Heart right ventricle (tissue), 16 donors: ENCODE measurements at regions not wholly inside any gene's neighbourhood (a gene's known extent, or its start where the extent isn't known, plus 50 kb on each side); places are given as distances from the start of the nearest gene placed in this dataset.

ENCODE experiments used
- ATAC-seq, 8 donors: fragments of 200-7000 bp; cut with Tn5 transposase; one replicate each; pipeline ENCODE4 v1.9.1; 2020; ENCODE audit warnings: mild to moderate bottlenecking in 8 of 8, moderate library complexity in 8 of 8, moderate number of reproducible peaks in 1 of 8
- DNase-seq, 2 donors: peaks; one replicate each; pipeline ENCODE4 v3.0.0-alpha.2; 2020
- H3K27ac ChIP-seq, 10 donors: fragments of 200-600 bp; sonication (generic) in 2 of 10; one replicate each; pipeline versions ENCODE4 v1.5.0 to v1.8.0; 2020 to 2022; ENCODE audit warnings: mild to moderate bottlenecking in 3 of 10
- H3K27me3 ChIP-seq, 7 donors: fragments of 200-600 bp; one replicate each; pipeline ENCODE4 v1.8.0; 2021 to 2022; ENCODE audit warnings: mild to moderate bottlenecking in 2 of 7
- H3K36me3 ChIP-seq, 9 donors: fragments of 200-600 bp; sonication (generic) in 1 of 9; one replicate each; pipeline versions ENCODE4 v1.5.0 to v1.8.0; 2020 to 2022; ENCODE audit warnings: mild to moderate bottlenecking in 2 of 9
- H3K4me1 ChIP-seq, 9 donors: fragments of 200-600 bp; sonication (generic) in 1 of 9; one replicate each; pipeline versions ENCODE4 v1.5.0 to v1.8.0; 2020 to 2022; ENCODE audit warnings: mild to moderate bottlenecking in 4 of 9
- H3K4me3 ChIP-seq, 10 donors: fragments of 200-600 bp; sonication (generic) in 2 of 10; one replicate each; pipeline versions ENCODE4 v1.5.0 to v1.8.0; 2020 to 2022; ENCODE audit warnings: mild to moderate bottlenecking in 7 of 10, moderate library complexity in 2 of 10
- H3K9me3 ChIP-seq, 11 donors: fragments of 200-600 bp in 10 of 11; sonication (generic) in 2 of 11; one replicate each; pipeline versions ENCODE4 v1.5.0 to v1.8.0; 2013 to 2022; ENCODE audit warnings: mild to moderate bottlenecking in 2 of 11, control low read depth in 1 of 11, moderate library complexity in 1 of 11
- CTCF ChIP-seq, 9 donors: fragments of 200-600 bp; sonication (generic) in 2 of 9; IDR thresholded peaks; one replicate each; pipeline versions ENCODE4 v1.5.0 to v1.8.0; 2021 to 2022; ENCODE audit warnings: antibody characterized with exemption in 9 of 9, mild to moderate bottlenecking in 5 of 9, moderate library complexity in 1 of 9
- WGBS, 2 donors: extraction: QIAGEN DNeasy Blood & Tissue Kit; methylation state at CpG; one replicate each; pipeline ENCODE4 v1.1.7; 2013; ENCODE audit warnings: inconsistent platforms in 1 of 2; 5-methylcytosine and 5-hydroxymethylcytosine counted together
- intact Hi-C, 10 donors: fragments of 100-400 bp; cut with DNase I; formaldehyde crosslinking; loops; one replicate each; pipeline versions ENCODE4 v1.11.1 to v1.14.2; 2022
- donor health status: Arrhythmogenic right ventricular cardiomyopathy.
- donor health status: ischemic (EF 13 %, LVEDD 7.1; RV severe dilation, severe dysfunction).
- donor health status: healthy with polysubstance abuse.
- donor health status: DM: no; HTN: yes; CAD: no.
- donor health status: DM: no; HTN: no; CAD: no.
- donor health status: ischemic (EF 25% LVEDD 6.9; RV normal size, moderate dysfunction).
- donor health status: ischemic (EF 25% LVEDD 5.7; RV mildly dilated, moderate dysfunction).
- donor health status: healthy.
- donor health status: DM: yes; HTN: yes; CAD: no.
- donor health status: Ischemic cardiomyopathy.
- donor health status: ischemic (EF 35%, LVEDD 5.7; RV mildly dilated, moderate dysfunction).
- donor health status: nonischemic (EF 11% LVEDD 7.7; RV severe dilation, severe dysfunction).
- donor health status: DM: yes; HTN: yes; CAD: no.
- donor health status: PGD.
- donor health status: ischemic (EF 29% LVEDD 5.4; RV normal size, mild dysfunction).
- donor health status: nonischemic (EF 23%, LVEDD 6.1; RV moderate dilation, normal function).

- Histone ChIP-seq H3K4me3 (no peak overlapping the region), H3K27ac (no peak overlapping the region), H3K9me3 (peaks cover 0 to 5% (median 0%) of the 10 kb centered on the region in 11 donors), H3K27me3 (peaks cover 0 to 13% (median 0%) of the 10 kb centered on the region in 7 donors), H3K4me1 (no peaks in the 10 kb centered on the region), H3K36me3 (no peaks in the 10 kb centered on the region)
- no peak for TF ChIP-seq CTCF (IDR thresholded peaks at IDR 0.05)
- WGBS, 2 donors, result 67% methylated on average over 6 of the region's 6 CpGs
- no peak for DNase-seq
- ATAC-seq, result no peak
- intact Hi-C loops, result no loop called here
Measured at GRCh38 chr22:49226096-49226495, 601.6 kb downstream of the BRD1 start.

- Histone ChIP-seq H3K36me3 (no peaks in the 10 kb centered on the region), H3K9me3 (peaks cover 0 to 9% (median 0%) of the 10 kb centered on the region in 11 donors), H3K27me3 (peaks cover 0 to 6% (median 0%) of the 10 kb centered on the region in 7 donors), H3K27ac (no peak overlapping the region), H3K4me1 (no peaks in the 10 kb centered on the region), H3K4me3 (no peak overlapping the region)
- intact Hi-C loops, result no loop called here
- TF ChIP-seq CTCF (IDR thresholded peaks at IDR 0.05), result no peak
- DNase-seq, result no peak
- ATAC-seq, result no peak
- WGBS, 2 donors, result 64 to 70% methylated on average over 4 of the region's 4 CpGs
Measured at GRCh38 chr22:49224243-49224642, 603.4 kb downstream of the BRD1 start.

- Histone ChIP-seq H3K4me1 (no peaks in the 10 kb centered on the region), H3K27me3 (peaks cover 0 to 36% (median 0%) of the 10 kb centered on the region in 7 donors), H3K9me3 (peaks cover 0 to 24% (median 7%) of the 10 kb centered on the region in 11 donors), H3K27ac (no peak overlapping the region), H3K4me3 (no peak overlapping the region), H3K36me3 (no peaks in the 10 kb centered on the region)
- ATAC-seq, result no peak
- 88 to 91% methylated on average over 12 of the region's 12 CpGs for WGBS, 2 donors
- no peak for TF ChIP-seq CTCF (IDR thresholded peaks at IDR 0.05)
- intact Hi-C loops, result no loop called here
- no peak for DNase-seq
Measured at GRCh38 chr22:49218142-49218541, 609.5 kb downstream of the BRD1 start.

GRCh38 chr22:49216579-49216978 lies 611.1 kb downstream of the BRD1 start:
- intact Hi-C loops, result no loop called here
- Histone ChIP-seq H3K27me3 (peaks cover 0 to 36% (median 0%) of the 10 kb centered on the region in 7 donors), H3K36me3 (no peaks in the 10 kb centered on the region), H3K4me1 (no peaks in the 10 kb centered on the region), H3K27ac (no peak overlapping the region), H3K9me3 (peaks cover 0 to 24% (median 7%) of the 10 kb centered on the region in 11 donors), H3K4me3 (no peak overlapping the region)
- no peak for ATAC-seq
- no peak for TF ChIP-seq CTCF (IDR thresholded peaks at IDR 0.05)
- DNase-seq, result no peak
- 62 to 63% methylated on average over 5 of the region's 5 CpGs for WGBS, 2 donors
